MM.1S (cell line): ENCODE measurements at regions not wholly inside any gene's neighbourhood (a gene's known extent, or its start where the extent isn't known, plus 50 kb on each side); places are given as distances from the start of the nearest gene placed in this dataset.

Experiments
- EZH2 ChIP-seq: fragments of 300-600 bp; sonication (generic); optimal IDR thresholded peaks from 2 replicates; pipeline ENCODE3; 2017; ENCODE audit warnings: low read depth, mild to moderate bottlenecking, antibody characterized with exemption, low read length, mixed read lengths
- EZH2phosphoT487 ChIP-seq: fragments of 300-600 bp; sonication (generic); IDR thresholded peaks from 2 replicates; pipeline ENCODE4 v1.6.1; 2018; ENCODE audit warnings: antibody characterized with exemption, low read length
- TF ChIP-seq, protein P1 (sequence below): fragments of 300-600 bp; sonication (generic); IDR thresholded peaks from 2 replicates; pipeline ENCODE4 v1.5.1; 2016; ENCODE audit warnings: antibody characterized with exemption, low read length, mixed read lengths

DNA sequence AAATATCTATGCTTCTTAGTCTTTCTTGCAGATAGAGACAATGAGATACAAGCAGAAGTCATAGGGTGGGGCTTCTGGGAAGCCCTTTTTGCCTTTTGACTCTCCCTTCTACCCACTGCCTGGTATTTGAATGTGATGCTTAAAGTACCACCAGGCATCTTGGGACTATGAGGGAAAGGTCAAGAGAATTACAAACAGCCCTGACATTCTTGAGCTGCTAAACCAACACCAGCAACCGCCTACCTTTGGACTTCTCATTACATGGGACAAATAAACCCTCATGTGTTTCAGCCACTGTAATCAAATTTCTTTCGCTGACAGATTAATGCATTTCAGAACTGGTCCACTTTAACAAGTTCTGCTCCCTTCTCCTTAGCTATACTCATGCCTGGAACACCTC lies 112.8 kb downstream of the LUZP4 start:
- TF ChIP-seq, protein P1, sequence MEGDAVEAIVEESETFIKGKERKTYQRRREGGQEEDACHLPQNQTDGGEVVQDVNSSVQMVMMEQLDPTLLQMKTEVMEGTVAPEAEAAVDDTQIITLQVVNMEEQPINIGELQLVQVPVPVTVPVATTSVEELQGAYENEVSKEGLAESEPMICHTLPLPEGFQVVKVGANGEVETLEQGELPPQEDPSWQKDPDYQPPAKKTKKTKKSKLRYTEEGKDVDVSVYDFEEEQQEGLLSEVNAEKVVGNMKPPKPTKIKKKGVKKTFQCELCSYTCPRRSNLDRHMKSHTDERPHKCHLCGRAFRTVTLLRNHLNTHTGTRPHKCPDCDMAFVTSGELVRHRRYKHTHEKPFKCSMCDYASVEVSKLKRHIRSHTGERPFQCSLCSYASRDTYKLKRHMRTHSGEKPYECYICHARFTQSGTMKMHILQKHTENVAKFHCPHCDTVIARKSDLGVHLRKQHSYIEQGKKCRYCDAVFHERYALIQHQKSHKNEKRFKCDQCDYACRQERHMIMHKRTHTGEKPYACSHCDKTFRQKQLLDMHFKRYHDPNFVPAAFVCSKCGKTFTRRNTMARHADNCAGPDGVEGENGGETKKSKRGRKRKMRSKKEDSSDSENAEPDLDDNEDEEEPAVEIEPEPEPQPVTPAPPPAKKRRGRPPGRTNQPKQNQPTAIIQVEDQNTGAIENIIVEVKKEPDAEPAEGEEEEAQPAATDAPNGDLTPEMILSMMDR: no peak
- no peak for TF ChIP-seq EZH2
- TF ChIP-seq EZH2phosphoT487: no peak
